ENCODE measurements at regions not wholly inside any gene's neighbourhood (a gene's known extent, or its start where the extent isn't known, plus 50 kb on each side); places are given as distances from the start of the nearest gene placed in this dataset.
A peak's percentile ranks its signal among the peaks of the same experiment; 100 is the strongest.
"Not testable (repeated sequence)": the region's sequence is repeated elsewhere in the genome, so short reads cannot be mapped to it uniquely, and the experiment has no call there.

- DNase-seq (ENCODE audit: low spot score), result no peak
Measured at GRCh38 chr3:13248640-13249039, 171.5 kb downstream of the NUP210 start.

- DNase-seq (ENCODE audit: low spot score), result no peak
Measured at GRCh38 chr3:13245615-13245978, 172.4 kb upstream of the IQSEC1 start.

GRCh38 chr3:13243586-13243985, 170.4 kb upstream of the IQSEC1 start:
- DNase-seq (ENCODE audit: low spot score), result no peak

GRCh38 chr3:13242364-13242737, 169.1 kb upstream of the IQSEC1 start:
- no peak for DNase-seq (ENCODE audit: low spot score)

- DNase-seq (ENCODE audit: low spot score), result no peak
Measured at GRCh38 chr3:13241621-13242363, 168.6 kb upstream of the IQSEC1 start.

- no peak for DNase-seq (ENCODE audit: low spot score)
Measured at GRCh38 chr3:13240928-13241618, 167.8 kb upstream of the IQSEC1 start.

GRCh38 chr3:13239467-13239760, 166.2 kb upstream of the IQSEC1 start:
- no peak for DNase-seq (ENCODE audit: low spot score)

GRCh38 chr3:13238687-13239466, 165.6 kb upstream of the IQSEC1 start:
- no peak for DNase-seq (ENCODE audit: low spot score)

GRCh38 chr3:13237776-13238490, 164.7 kb upstream of the IQSEC1 start:
- no peak for DNase-seq (ENCODE audit: low spot score)

- DNase-seq (ENCODE audit: low spot score), result no peak
Measured at GRCh38 chr3:13236557-13237173, 163.4 kb upstream of the IQSEC1 start.

- no peak for DNase-seq (ENCODE audit: low spot score)
Measured at GRCh38 chr3:13235897-13236296, 162.7 kb upstream of the IQSEC1 start.

- DNase-seq (ENCODE audit: low spot score), result no peak
Measured at GRCh38 chr3:13235079-13235478, 161.8 kb upstream of the IQSEC1 start.

- DNase-seq (ENCODE audit: low spot score), result no peak
Measured at GRCh38 chr3:13234666-13235065, 161.4 kb upstream of the IQSEC1 start.

GRCh38 chr3:13233487-13234485, 160.6 kb upstream of the IQSEC1 start:
- no peak for DNase-seq (ENCODE audit: low spot score)

- DNase-seq (ENCODE audit: low spot score), result no peak
Measured at GRCh38 chr3:13231781-13232666, 158.8 kb upstream of the IQSEC1 start.

- DNase-seq (ENCODE audit: low spot score), result peak; percentile 77
Measured at GRCh38 chr3:13229273-13229949, 156.2 kb upstream of the IQSEC1 start.

- no peak for DNase-seq (ENCODE audit: low spot score)
Measured at GRCh38 chr3:13228584-13228983, 155.4 kb upstream of the IQSEC1 start.

- DNase-seq (ENCODE audit: low spot score), result not testable (repeated sequence)
Measured at GRCh38 chr3:13228169-13228568, 154.9 kb upstream of the IQSEC1 start.

Data from iPS-NIHi11 (cell line).